Mesodermal cell (in vitro differentiated cells): ENCODE measurements at regions not wholly inside any gene's neighbourhood (a gene's known extent, or its start where the extent isn't known, plus 50 kb on each side); places are given as distances from the start of the nearest gene placed in this dataset.

Experiments used
- H3K27ac ChIP-seq: 2 replicates; pipeline ENCODE4 v1.7.0; 2013; ENCODE audit warnings: mild to moderate bottlenecking, low read depth, low read length, moderate library complexity; ENCODE audit not compliant: severe bottlenecking
- H3K36me3 ChIP-seq: 2 replicates; pipeline ENCODE4 v1.7.1; 2013; ENCODE audit warnings: mild to moderate bottlenecking, low read length, moderate library complexity; ENCODE audit not compliant: control insufficient read depth, insufficient read depth
- H3K4me1 ChIP-seq: one replicate; pipeline ENCODE4 v1.7.1; 2013; ENCODE audit warnings: mild to moderate bottlenecking, low read length; ENCODE audit not compliant: insufficient read depth, control insufficient read depth, poor library complexity, severe bottlenecking
- H3K4me3 ChIP-seq: 2 replicates; pipeline ENCODE4 v1.7.0; 2013; ENCODE audit warnings: low read length, control low read depth, mild to moderate bottlenecking; ENCODE audit not compliant: insufficient read depth, poor library complexity, severe bottlenecking; ENCODE audit errors: extremely low read depth
- H3K9me3 ChIP-seq: 2 replicates; pipeline ENCODE4 v1.7.1; 2013; ENCODE audit warnings: mild to moderate bottlenecking, low read length, moderate library complexity; ENCODE audit not compliant: control insufficient read depth
- WGBS, 2 experiments: methylation state at CpG; one replicate each; pipeline ENCODE4 v1.1.5; 2013; ENCODE audit warnings: missing lambda C conversion rate in 2 of 2; ENCODE audit not compliant: insufficient coverage in 2 of 2; 5-methylcytosine and 5-hydroxymethylcytosine counted together

- no peaks in the 10 kb centered on the region for H3K9me3 ChIP-seq
- no peak overlapping the region for H3K27ac ChIP-seq
- no peak overlapping the region for H3K4me3 ChIP-seq
- peaks cover 8% of the 10 kb centered on the region for H3K4me1 ChIP-seq
- no peaks in the 10 kb centered on the region for H3K36me3 ChIP-seq
- 83 to 94% methylated on average over 1 to 2 of the region's 2 CpGs for WGBS, 2 experiments
Measured at GRCh38 chr6:14930366-14930989, 315.4 kb upstream of the JARID2 start.

- Histone ChIP-seq H3K4me3 (no peak overlapping the region), H3K36me3 (no peaks in the 10 kb centered on the region), H3K27ac (peak overlapping the region; percentile 29), H3K9me3 (no peaks in the 10 kb centered on the region), H3K4me1 (peaks cover 8% of the 10 kb centered on the region)
- 36 to 73% methylated on average over 2 to 3 of the region's 8 CpGs for WGBS, 2 experiments
Measured at GRCh38 chr6:14932485-14933182, 313.2 kb upstream of the JARID2 start.

GRCh38 chr6:14933183-14933544, 312.7 kb upstream of the JARID2 start:
- 83% methylated on average over 2 to 3 of the region's 4 CpGs for WGBS, 2 experiments
- Histone ChIP-seq H3K27ac (no peak overlapping the region), H3K4me3 (no peak overlapping the region), H3K36me3 (no peaks in the 10 kb centered on the region), H3K9me3 (no peaks in the 10 kb centered on the region), H3K4me1 (peaks cover 8% of the 10 kb centered on the region)

- WGBS, 2 experiments: 100% methylated on average over 1 of the region's 1 CpG; no CpG with 5 or more reads in 1 of the 2 experiments
- no peak overlapping the region for H3K27ac ChIP-seq
- peaks cover 8% of the 10 kb centered on the region for H3K4me1 ChIP-seq
- H3K9me3 ChIP-seq: no peaks in the 10 kb centered on the region
- no peak overlapping the region for H3K4me3 ChIP-seq
- H3K36me3 ChIP-seq: no peaks in the 10 kb centered on the region
Measured at GRCh38 chr6:14934013-14934412, 311.9 kb upstream of the JARID2 start.

GRCh38 chr6:14934844-14935243, 311.0 kb upstream of the JARID2 start:
- Histone ChIP-seq H3K36me3 (no peaks in the 10 kb centered on the region), H3K4me1 (peaks cover 8% of the 10 kb centered on the region), H3K9me3 (no peaks in the 10 kb centered on the region), H3K27ac (no peak overlapping the region), H3K4me3 (no peak overlapping the region)
- 71 to 91% methylated on average over 1 of the region's 4 CpGs for WGBS, 2 experiments

- H3K27ac ChIP-seq: no peak overlapping the region
- WGBS, 2 experiments: no CpG with 5 or more reads among the region's 2 CpGs
- H3K4me3 ChIP-seq: no peak overlapping the region
- no peaks in the 10 kb centered on the region for H3K9me3 ChIP-seq
- peaks cover 8% of the 10 kb centered on the region for H3K4me1 ChIP-seq
- H3K36me3 ChIP-seq: no peaks in the 10 kb centered on the region
Measured at GRCh38 chr6:14936861-14937260, 309.0 kb upstream of the JARID2 start.

GRCh38 chr6:14943116-14943515, 302.8 kb upstream of the JARID2 start:
- H3K27ac ChIP-seq: no peak overlapping the region
- WGBS, 2 experiments: 100% methylated on average over 2 of the region's 3 CpGs; no CpG with 5 or more reads in 1 of the 2 experiments
- no peaks in the 10 kb centered on the region for H3K4me1 ChIP-seq
- no peaks in the 10 kb centered on the region for H3K9me3 ChIP-seq
- H3K4me3 ChIP-seq: no peak overlapping the region
- H3K36me3 ChIP-seq: no peaks in the 10 kb centered on the region

- no peak overlapping the region for H3K4me3 ChIP-seq
Measured at GRCh38 chr6:14944593-14944992, 301.3 kb upstream of the JARID2 start.

GRCh38 chr6:14945461-14946185, 300.2 kb upstream of the JARID2 start:
- H3K4me1 ChIP-seq: no peaks in the 10 kb centered on the region
- no peaks in the 10 kb centered on the region for H3K36me3 ChIP-seq
- no peaks in the 10 kb centered on the region for H3K9me3 ChIP-seq
- 89 to 93% methylated on average over 3 to 4 of the region's 7 CpGs for WGBS, 2 experiments
- no peak overlapping the region for H3K4me3 ChIP-seq
- H3K27ac ChIP-seq: no peak overlapping the region

More at GRCh38 chr6:14944593-14944992, 301.3 kb upstream of the JARID2 start:
- Histone ChIP-seq H3K27ac (no peak overlapping the region), H3K4me1 (no peaks in the 10 kb centered on the region), H3K36me3 (no peaks in the 10 kb centered on the region), H3K9me3 (no peaks in the 10 kb centered on the region)

GRCh38 chr6:14946753-14947152, 299.1 kb upstream of the JARID2 start:
- 96 to 100% methylated on average over 2 to 4 of the region's 4 CpGs for WGBS, 2 experiments
- no peaks in the 10 kb centered on the region for H3K36me3 ChIP-seq
- H3K4me3 ChIP-seq: no peak overlapping the region
- H3K9me3 ChIP-seq: no peaks in the 10 kb centered on the region
- H3K27ac ChIP-seq: no peak overlapping the region
- no peaks in the 10 kb centered on the region for H3K4me1 ChIP-seq
